Testis (tissue), 2 donors: ENCODE measurements at regions not wholly inside any gene's neighbourhood (a gene's known extent, or its start where the extent isn't known, plus 50 kb on each side); places are given as distances from the start of the nearest gene placed in this dataset.
"Not testable (repeated sequence)": the region's sequence is repeated elsewhere in the genome, so short reads cannot be mapped to it uniquely, and the experiment has no call there.

Experiments used
- POLR2A ChIP-seq: fragments of 450-650 bp; IDR thresholded peaks from one replicate; pipeline ENCODE4 v1.6.1; 2017; ENCODE audit warnings: antibody characterized with exemption, mild to moderate bottlenecking, moderate library complexity
- TF ChIP-seq, protein P1 (sequence below), 3 experiments: fragments of 450-650 bp in 2 of 3; fragments of 200-600 bp in 1 of 3; sonication (generic) in 1 of 3; IDR thresholded peaks; one replicate each; pipeline ENCODE4 v1.5.1; 2016 to 2019; ENCODE audit warnings: antibody characterized with exemption in 3 of 3, mild to moderate bottlenecking in 2 of 3, moderate library complexity in 1 of 3

DNA sequence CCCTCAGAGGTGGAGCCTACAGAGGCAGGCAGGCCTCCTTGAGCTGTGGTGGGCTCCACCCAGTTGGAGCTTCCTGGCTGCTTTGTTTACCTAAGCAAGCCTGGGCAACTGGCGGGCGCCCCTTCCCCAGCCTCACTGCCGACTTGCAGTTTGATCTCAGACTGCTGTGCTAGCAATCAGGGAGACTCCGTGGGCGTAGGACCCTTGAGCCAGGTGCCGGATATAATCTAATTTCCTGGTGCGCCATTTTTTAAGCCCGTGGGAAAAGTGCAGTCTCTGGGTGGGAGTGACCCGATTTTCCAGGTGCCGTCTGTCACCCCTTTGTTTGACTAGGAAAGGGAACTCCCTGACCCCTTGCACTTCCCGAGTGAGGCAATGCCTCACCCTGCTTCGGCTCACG, 769.1 kb upstream of the SEMA6A start:
- TF ChIP-seq POLR2A, result not testable (repeated sequence)
- TF ChIP-seq, protein P1, sequence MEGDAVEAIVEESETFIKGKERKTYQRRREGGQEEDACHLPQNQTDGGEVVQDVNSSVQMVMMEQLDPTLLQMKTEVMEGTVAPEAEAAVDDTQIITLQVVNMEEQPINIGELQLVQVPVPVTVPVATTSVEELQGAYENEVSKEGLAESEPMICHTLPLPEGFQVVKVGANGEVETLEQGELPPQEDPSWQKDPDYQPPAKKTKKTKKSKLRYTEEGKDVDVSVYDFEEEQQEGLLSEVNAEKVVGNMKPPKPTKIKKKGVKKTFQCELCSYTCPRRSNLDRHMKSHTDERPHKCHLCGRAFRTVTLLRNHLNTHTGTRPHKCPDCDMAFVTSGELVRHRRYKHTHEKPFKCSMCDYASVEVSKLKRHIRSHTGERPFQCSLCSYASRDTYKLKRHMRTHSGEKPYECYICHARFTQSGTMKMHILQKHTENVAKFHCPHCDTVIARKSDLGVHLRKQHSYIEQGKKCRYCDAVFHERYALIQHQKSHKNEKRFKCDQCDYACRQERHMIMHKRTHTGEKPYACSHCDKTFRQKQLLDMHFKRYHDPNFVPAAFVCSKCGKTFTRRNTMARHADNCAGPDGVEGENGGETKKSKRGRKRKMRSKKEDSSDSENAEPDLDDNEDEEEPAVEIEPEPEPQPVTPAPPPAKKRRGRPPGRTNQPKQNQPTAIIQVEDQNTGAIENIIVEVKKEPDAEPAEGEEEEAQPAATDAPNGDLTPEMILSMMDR (IDR thresholded peaks at IDR 0.05), result not testable (repeated sequence)
